Common myeloid progenitor, CD34-positive (primary cell): ENCODE measurements at regions not wholly inside any gene's neighbourhood (a gene's known extent, or its start where the extent isn't known, plus 50 kb on each side); places are given as distances from the start of the nearest gene placed in this dataset.
"Not testable (repeated sequence)": the region's sequence is repeated elsewhere in the genome, so short reads cannot be mapped to it uniquely, and the experiment has no call there.

Experiments used
- CTCF ChIA-PET: fragments of 350-600 bp; sonication (Branson Sonifier 250); formaldehyde crosslinking; loops from one replicate; lab custom pipeline; 2021; ENCODE audit warnings: antibody characterized with exemption; lab: Charles Lee
- POLR2A ChIA-PET: fragments of 350-600 bp; sonication (Branson Sonifier 250); formaldehyde crosslinking; loops from one replicate; lab custom pipeline; 2021; ENCODE audit warnings: antibody characterized with exemption; lab: Charles Lee
- DNase-seq, 3 donors: peaks; one replicate each; pipeline versions ENCODE4 v3.0.0 to v3.0.0-alpha.2; 2013
- H3K27ac ChIP-seq, 2 experiments: 1 replicate in 1 of 2; 2 replicates in 1 of 2; pipeline ENCODE4 v1.7.0; 2013; ENCODE audit warnings: inconsistent platforms in 2 of 2, low read length in 2 of 2, mild to moderate bottlenecking in 2 of 2, low read depth in 1 of 2, moderate library complexity in 1 of 2; ENCODE audit not compliant: severe bottlenecking in 2 of 2, insufficient read depth in 1 of 2, poor library complexity in 1 of 2
- H3K27me3 ChIP-seq, 5 experiments: replicated peaks in 2 of 5; 1 replicate in 3 of 5; 2 replicates in 2 of 5; pipeline versions ENCODE4 v1.6.1 to v1.7.0; 2013; ENCODE audit warnings: low read length in 4 of 5, mild to moderate bottlenecking in 2 of 5, moderate library complexity in 2 of 5, inconsistent platforms in 1 of 5; ENCODE audit not compliant: insufficient read depth in 5 of 5, control insufficient read depth in 4 of 5
- H3K36me3 ChIP-seq, 4 experiments: 1 replicate in 2 of 4; 2 replicates in 2 of 4; pipeline versions ENCODE4 v1.6.1 to v1.7.0; 2013; ENCODE audit warnings: low read length in 3 of 4, control low read depth in 1 of 4, mild to moderate bottlenecking in 1 of 4; ENCODE audit not compliant: control insufficient read depth in 4 of 4, insufficient read depth in 4 of 4
- H3K4me1 ChIP-seq, 4 experiments: 1 replicate in 3 of 4; 2 replicates in 1 of 4; pipeline versions ENCODE4 v1.6.1 to v1.7.1; 2013; ENCODE audit warnings: low read length in 3 of 4, mild to moderate bottlenecking in 3 of 4, control low read depth in 1 of 4, inconsistent platforms in 1 of 4, moderate library complexity in 1 of 4; ENCODE audit not compliant: control insufficient read depth in 4 of 4, insufficient read depth in 4 of 4; ENCODE audit errors: control extremely low read depth in 1 of 4
- H3K4me3 ChIP-seq, 7 experiments: 1 replicate in 4 of 7; 2 replicates in 3 of 7; pipeline versions ENCODE4 v1.5.1 to v1.7.0; 2013; ENCODE audit warnings: mild to moderate bottlenecking in 7 of 7, low read length in 6 of 7, moderate library complexity in 6 of 7, inconsistent platforms in 2 of 7, low read depth in 2 of 7, control low read depth in 1 of 7; ENCODE audit not compliant: insufficient read depth in 4 of 7, control insufficient read depth in 1 of 7; ENCODE audit errors: extremely low read depth in 1 of 7
- H3K9me3 ChIP-seq, 5 experiments: 1 replicate in 4 of 5; 2 replicates in 1 of 5; pipeline versions ENCODE4 v1.6.1 to v1.7.1; 2013; ENCODE audit warnings: low read length in 4 of 5, mild to moderate bottlenecking in 2 of 5, inconsistent platforms in 1 of 5, low read depth in 1 of 5, moderate library complexity in 1 of 5; ENCODE audit not compliant: control insufficient read depth in 4 of 5, insufficient read depth in 2 of 5; ENCODE audit errors: control extremely low read depth in 1 of 5
- WGBS: methylation state at CpG from one replicate; pipeline ENCODE4 v1.1.5; 2013; ENCODE audit not compliant: insufficient coverage; 5-methylcytosine and 5-hydroxymethylcytosine counted together

DNA sequence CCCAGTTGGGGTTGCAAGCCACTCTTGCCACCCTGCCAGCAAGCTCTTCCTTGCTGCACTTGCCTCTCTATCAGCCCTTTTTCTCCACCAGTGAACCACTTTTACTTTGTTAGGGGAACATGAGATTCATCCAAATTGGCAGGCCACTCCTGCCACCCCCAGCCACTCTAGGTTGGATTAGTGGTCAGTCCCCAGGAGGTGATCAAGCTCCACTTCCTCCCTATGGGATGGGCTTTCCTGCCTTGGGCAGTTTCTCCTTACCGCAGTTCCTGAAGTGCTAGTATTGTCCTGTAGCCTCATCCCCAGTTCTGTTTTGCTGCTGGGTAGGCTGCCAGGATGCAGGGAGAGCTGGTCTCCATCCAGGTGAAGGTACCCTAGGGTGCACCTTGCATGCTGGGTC is 104.5 kb downstream of the ALG10 start:
- H3K4me3 ChIP-seq = no peak overlapping the region
- peaks cover 0 to 6% (median 0%) of the 10 kb centered on the region in 4 experiments for H3K4me1 ChIP-seq
- DNase-seq = no peak
- no peaks in the 10 kb centered on the region for H3K9me3 ChIP-seq
- POLR2A ChIA-PET = no interaction called here
- H3K27ac ChIP-seq = peak overlapping the region in 1 of 2 experiments; percentile 34
- WGBS = no CpG with 5 or more reads among the region's 1 CpG
- CTCF ChIA-PET = no interaction called here
- no peaks in the 10 kb centered on the region for H3K36me3 ChIP-seq
- peaks cover 0 to 2% (median 0%) of the 10 kb centered on the region in 5 experiments for H3K27me3 ChIP-seq

DNA sequence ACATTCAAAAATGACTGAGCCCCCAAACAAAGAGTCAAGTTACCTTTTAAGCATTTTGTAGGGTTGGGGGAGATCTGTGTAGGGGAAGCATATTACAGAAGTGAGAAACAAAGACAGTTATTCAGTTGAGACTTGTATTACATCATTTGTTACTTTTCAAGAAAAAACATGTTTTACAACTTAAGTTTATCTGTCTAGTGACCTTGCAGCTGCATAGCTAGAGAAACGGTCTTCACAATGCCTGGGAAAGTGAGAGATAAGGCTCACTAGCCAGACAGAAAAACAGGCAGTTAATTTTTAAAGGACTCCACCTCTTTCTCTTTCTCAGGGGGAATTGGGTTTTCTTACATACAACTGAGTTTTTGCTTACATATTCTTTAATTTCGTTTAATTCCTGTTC is 105.1 kb downstream of the ALG10 start:
- H3K9me3 ChIP-seq, H3K4me3 ChIP-seq, H3K36me3 ChIP-seq, H3K27me3 ChIP-seq, H3K4me1 ChIP-seq, POLR2A ChIA-PET, CTCF ChIA-PET: not testable (repeated sequence)
- WGBS = 71% methylated on average over 1 of the region's 2 CpGs
- DNase-seq = peak in 2 of 3 donors; percentile 15 to 70
- H3K27ac ChIP-seq = peak overlapping the region in 1 of 2 experiments; percentile 34

DNA sequence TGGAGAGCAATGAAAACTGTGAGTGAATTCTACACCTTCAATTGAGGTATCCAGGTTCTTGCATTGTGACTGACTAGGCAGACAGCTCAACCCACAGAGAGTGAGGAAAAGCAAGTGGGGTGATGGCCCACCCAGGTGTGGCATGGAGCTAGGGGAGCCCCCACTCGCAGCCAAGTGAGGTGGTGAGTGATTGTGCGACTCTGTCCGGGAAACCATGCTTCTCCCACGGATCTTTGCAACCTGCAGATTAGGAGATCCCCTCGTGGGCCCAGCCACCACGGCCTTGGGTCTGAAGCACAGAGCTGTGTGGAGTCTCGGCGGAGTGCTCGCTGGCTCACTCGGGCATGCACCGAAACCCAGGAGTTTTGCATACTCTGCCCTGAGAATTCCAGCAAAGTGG is 120.1 kb downstream of the ALG10 start:
- no peak for DNase-seq
- Histone ChIP-seq H3K4me1 (no peaks in the 10 kb centered on the region), H3K27ac (no peak overlapping the region), H3K36me3 (no peaks in the 10 kb centered on the region), H3K4me3 (no peak overlapping the region), H3K9me3 (no peaks in the 10 kb centered on the region), H3K27me3 (no peaks in the 10 kb centered on the region)
- CTCF ChIA-PET = no interaction called here
- POLR2A ChIA-PET = no interaction called here
- WGBS = 81% methylated on average over 6 of the region's 11 CpGs

DNA sequence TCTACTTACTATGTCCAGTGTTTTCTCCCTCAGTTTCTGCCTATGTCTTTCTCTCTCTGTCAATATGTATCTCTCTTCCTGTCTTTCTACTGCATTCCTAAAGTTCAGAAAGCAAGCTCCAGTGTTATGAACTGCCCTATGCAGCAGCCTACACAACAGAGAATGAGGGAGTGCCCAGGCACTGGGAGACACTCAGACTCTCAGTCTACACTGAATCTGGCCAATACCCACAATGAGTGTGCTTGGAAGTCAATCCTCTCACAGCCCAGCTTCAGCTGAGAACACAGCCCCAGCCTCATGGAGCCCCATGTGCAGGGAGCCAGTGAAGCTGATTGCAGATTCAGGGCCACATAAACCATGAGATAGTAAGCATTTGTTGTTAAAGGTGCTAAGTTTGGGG is 128.7 kb downstream of the ALG10 start:
- no peaks in the 10 kb centered on the region for H3K36me3 ChIP-seq
- no peaks in the 10 kb centered on the region for H3K4me1 ChIP-seq
- CTCF ChIA-PET = no interaction called here
- DNase-seq = no peak
- H3K27me3 ChIP-seq = peaks cover 0 to under 1% (median 0%) of the 10 kb centered on the region in 5 experiments
- POLR2A ChIA-PET = no interaction called here
- no peak overlapping the region for H3K4me3 ChIP-seq
- no peak overlapping the region for H3K27ac ChIP-seq
- no peaks in the 10 kb centered on the region for H3K9me3 ChIP-seq

DNA sequence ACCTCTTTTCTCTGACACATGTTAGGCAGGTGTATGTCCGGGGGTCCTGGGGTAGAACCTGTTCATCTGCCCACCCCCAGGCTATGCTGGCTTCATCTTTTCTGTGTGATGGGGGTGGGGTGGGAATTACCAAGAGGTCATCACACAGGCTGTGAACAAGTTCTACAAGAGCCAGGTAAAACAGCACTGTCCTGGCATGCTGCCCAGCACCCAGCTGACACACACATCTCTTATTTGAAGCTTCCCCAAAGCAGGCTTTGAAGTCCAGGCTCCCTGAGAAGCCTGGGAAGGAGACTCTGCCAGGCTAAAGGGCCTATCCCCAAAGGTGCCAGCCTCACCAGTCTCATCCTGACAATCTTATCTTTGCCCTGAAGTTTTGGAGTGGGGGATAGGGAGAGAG is 141.1 kb downstream of the ALG10 start:
- H3K27me3 ChIP-seq = no peaks in the 10 kb centered on the region
- no peaks in the 10 kb centered on the region for H3K9me3 ChIP-seq
- no peaks in the 10 kb centered on the region for H3K4me1 ChIP-seq
- H3K27ac ChIP-seq = no peak overlapping the region
- DNase-seq = no peak
- no peaks in the 10 kb centered on the region for H3K36me3 ChIP-seq
- H3K4me3 ChIP-seq = no peak overlapping the region
- ChIA-PET POLR2A (no interaction called here), CTCF (no interaction called here)
- no CpG with 5 or more reads among the region's 1 CpG for WGBS

DNA sequence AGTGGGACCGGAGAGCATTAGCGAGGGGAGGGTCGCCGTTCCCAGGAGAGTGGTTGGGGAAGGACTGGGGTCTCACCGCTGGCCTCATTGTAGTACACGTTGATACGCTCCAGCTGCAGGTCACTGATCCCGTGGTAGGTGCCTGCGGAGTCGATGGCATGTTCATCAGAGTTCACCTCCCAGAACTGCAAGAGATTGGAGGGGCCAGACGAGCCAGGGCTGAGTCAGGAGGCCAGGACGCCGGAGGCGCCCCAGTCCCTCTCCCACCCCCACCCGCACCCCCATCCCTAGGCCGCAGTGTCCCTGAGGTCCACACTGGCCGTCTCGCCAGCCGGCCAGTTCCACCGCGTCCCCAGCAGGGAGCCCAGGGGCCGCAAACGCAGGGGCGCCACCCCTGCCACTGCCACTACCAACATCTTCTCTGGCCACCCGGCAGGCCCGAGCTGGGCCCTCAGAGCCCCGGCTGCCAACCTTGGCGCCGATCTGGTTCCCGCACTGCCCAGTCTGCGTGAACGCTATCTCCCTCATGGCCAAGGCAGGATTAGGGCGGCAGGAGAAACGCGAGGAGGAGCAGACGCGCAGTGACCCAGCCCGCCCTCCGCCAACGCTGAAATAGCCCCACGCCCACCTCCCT is 144.2 kb downstream of the ALG10 start:
- CTCF ChIA-PET = no interaction called here
- Histone ChIP-seq H3K9me3 (no peaks in the 10 kb centered on the region), H3K27ac (no peak overlapping the region), H3K4me1 (no peaks in the 10 kb centered on the region), H3K36me3 (no peaks in the 10 kb centered on the region), H3K4me3 (no peak overlapping the region), H3K27me3 (no peaks in the 10 kb centered on the region)
- 92% methylated on average over 32 of the region's 41 CpGs for WGBS
- POLR2A ChIA-PET = interaction anchor here (0.6 kb wide), 1 partner anchor 84 kb away, joined by 8 read pairs; no protein-coding TSS in a partner anchor
- no peak for DNase-seq

DNA sequence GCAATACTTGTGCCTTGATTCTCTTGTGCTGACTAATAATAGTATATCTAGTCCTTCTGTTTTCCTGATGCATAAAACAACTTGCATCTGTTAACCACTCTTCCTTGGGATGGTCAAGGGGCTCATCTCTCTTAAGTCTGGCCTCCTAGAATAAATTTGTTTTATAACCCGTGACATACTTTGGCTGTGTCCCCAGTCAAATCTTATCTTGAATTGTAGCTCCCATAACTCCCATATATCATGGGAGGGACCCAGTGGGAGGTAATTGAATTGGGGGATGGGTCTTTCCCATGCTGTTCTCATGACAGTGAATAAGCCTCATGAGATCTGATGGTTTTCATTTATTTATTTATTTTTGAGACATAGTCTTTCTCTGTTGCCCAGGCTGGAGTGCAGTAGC is 146.2 kb downstream of the ALG10 start:
- POLR2A ChIA-PET = interaction anchor here (0.6 kb wide), 1 partner anchor 1057 kb away, joined by 3 read pairs; no protein-coding TSS in a partner anchor
- CTCF ChIA-PET = not testable (repeated sequence)
- no CpG with 5 or more reads among the region's 1 CpG for WGBS

More for the DNA sequence above, 146.2 kb downstream of the ALG10 start:
- H3K4me1 ChIP-seq, H3K27ac ChIP-seq, H3K36me3 ChIP-seq, H3K9me3 ChIP-seq, DNase-seq, H3K27me3 ChIP-seq, H3K4me3 ChIP-seq: not testable (repeated sequence)
